ENCODE measurements at regions not wholly inside any gene's neighbourhood (a gene's known extent, or its start where the extent isn't known, plus 50 kb on each side); places are given as distances from the start of the nearest gene placed in this dataset.

- no peak for DNase-seq (ENCODE audit: missing footprints)
- intact Hi-C loops (cut with DNase I), result no loop called here
- no peak for ATAC-seq
These were observed 70.1 kb upstream of the LRRC7 start for GRCh38 chr1:69497441-69498221.

GRCh38 chr1:69498711-69499110, 69.0 kb upstream of the LRRC7 start:
- intact Hi-C loops (cut with DNase I), result no loop called here
- no peak for ATAC-seq
- DNase-seq (ENCODE audit: missing footprints), result no peak

- DNase-seq (ENCODE audit: missing footprints) (no peak), ATAC-seq (no peak)
- intact Hi-C loops (cut with DNase I), result no loop called here
These were observed 68.4 kb upstream of the LRRC7 start for GRCh38 chr1:69499203-69499803.

GRCh38 chr1:69502991-69503390, 64.7 kb upstream of the LRRC7 start:
- intact Hi-C loops (cut with DNase I), result no loop called here
- ATAC-seq (no peak), DNase-seq (ENCODE audit: missing footprints) (no peak)

- ATAC-seq, result no peak
- no peak for DNase-seq (ENCODE audit: missing footprints)
- intact Hi-C loops (cut with DNase I), result no loop called here
These were observed 62.9 kb upstream of the LRRC7 start for GRCh38 chr1:69504730-69505252.

GRCh38 chr1:69506311-69506710, 61.4 kb upstream of the LRRC7 start:
- no peak for DNase-seq (ENCODE audit: missing footprints)
- intact Hi-C loops (cut with DNase I), result no loop called here

GRCh38 chr1:69506721-69507120, 61.0 kb upstream of the LRRC7 start:
- DNase-seq (ENCODE audit: missing footprints) (no peak), ATAC-seq (no peak)
- intact Hi-C loops (cut with DNase I), result no loop called here

More at GRCh38 chr1:69506311-69506710, 61.4 kb upstream of the LRRC7 start:
- ATAC-seq, result no peak

- DNase-seq (ENCODE audit: missing footprints) (no peak), ATAC-seq (no peak)
- intact Hi-C loops (cut with DNase I), result no loop called here
These were observed 57.7 kb upstream of the LRRC7 start for GRCh38 chr1:69510026-69510425.

GRCh38 chr1:69511426-69512192, 56.1 kb upstream of the LRRC7 start:
- DNase-seq (ENCODE audit: missing footprints) (no peak), ATAC-seq (no peak)
- intact Hi-C loops (cut with DNase I), result no loop called here

GRCh38 chr1:69513601-69514000, 54.1 kb upstream of the LRRC7 start:
- no peak for ATAC-seq
- intact Hi-C loops (cut with DNase I), result no loop called here
- no peak for DNase-seq (ENCODE audit: missing footprints)

Data from Right ventricle myocardium inferior (tissue), 1 donor.